RWPE2 (cell line): ENCODE measurements at regions not wholly inside any gene's neighbourhood (a gene's known extent, or its start where the extent isn't known, plus 50 kb on each side); places are given as distances from the start of the nearest gene placed in this dataset.

Experiments used
- ATAC-seq: fragments of 200-7000 bp; cut with Tn5 transposase; 3 replicates; pipeline ENCODE4 v1.9.1; 2021; ENCODE audit warnings: low read depth
- DNase-seq: peaks from one replicate; pipeline ENCODE4 v3.0.0-alpha.2; 2020; ENCODE audit warnings: low spot score
- H3K27ac ChIP-seq: fragments of 450-650 bp; 2 replicates; pipeline ENCODE4 v1.5.1; 2017; ENCODE audit warnings: mild to moderate bottlenecking; ENCODE audit not compliant: poor library complexity, severe bottlenecking
- H3K27me3 ChIP-seq: fragments of 250-450 bp; sonication (Bioruptor Pico); 2 replicates; pipeline ENCODE4 v1.5.1; 2021; ENCODE audit warnings: mild to moderate bottlenecking, moderate library complexity; ENCODE audit not compliant: insufficient read depth, poor library complexity, severe bottlenecking
- H3K36me3 ChIP-seq: fragments of 250-450 bp; sonication (Bioruptor Pico); 2 replicates; pipeline ENCODE4 v1.5.1; 2020; ENCODE audit warnings: low read depth, mild to moderate bottlenecking, moderate library complexity
- H3K4me1 ChIP-seq: fragments of 250-450 bp; sonication (Bioruptor Pico); 2 replicates; pipeline ENCODE4 v1.5.1; 2021; ENCODE audit warnings: mild to moderate bottlenecking, moderate library complexity; ENCODE audit not compliant: insufficient read depth, poor library complexity, severe bottlenecking
- H3K4me3 ChIP-seq: fragments of 250-450 bp; sonication (Bioruptor Pico); 2 replicates; pipeline ENCODE4 v1.5.1; 2021; ENCODE audit warnings: mild to moderate bottlenecking, moderate library complexity; ENCODE audit not compliant: severe bottlenecking
- H3K9me3 ChIP-seq: fragments of 250-450 bp; sonication (Bioruptor Pico); 2 replicates; pipeline ENCODE4 v1.5.1; 2021; ENCODE audit warnings: mild to moderate bottlenecking, moderate library complexity; ENCODE audit not compliant: severe bottlenecking
- TF ChIP-seq, protein P1 (sequence below): fragments of 450-650 bp; IDR thresholded peaks from one replicate; pipeline ENCODE4 v1.5.1; 2017; ENCODE audit warnings: mild to moderate bottlenecking, moderate library complexity; ENCODE audit not compliant: poor library complexity, severe bottlenecking

DNA sequence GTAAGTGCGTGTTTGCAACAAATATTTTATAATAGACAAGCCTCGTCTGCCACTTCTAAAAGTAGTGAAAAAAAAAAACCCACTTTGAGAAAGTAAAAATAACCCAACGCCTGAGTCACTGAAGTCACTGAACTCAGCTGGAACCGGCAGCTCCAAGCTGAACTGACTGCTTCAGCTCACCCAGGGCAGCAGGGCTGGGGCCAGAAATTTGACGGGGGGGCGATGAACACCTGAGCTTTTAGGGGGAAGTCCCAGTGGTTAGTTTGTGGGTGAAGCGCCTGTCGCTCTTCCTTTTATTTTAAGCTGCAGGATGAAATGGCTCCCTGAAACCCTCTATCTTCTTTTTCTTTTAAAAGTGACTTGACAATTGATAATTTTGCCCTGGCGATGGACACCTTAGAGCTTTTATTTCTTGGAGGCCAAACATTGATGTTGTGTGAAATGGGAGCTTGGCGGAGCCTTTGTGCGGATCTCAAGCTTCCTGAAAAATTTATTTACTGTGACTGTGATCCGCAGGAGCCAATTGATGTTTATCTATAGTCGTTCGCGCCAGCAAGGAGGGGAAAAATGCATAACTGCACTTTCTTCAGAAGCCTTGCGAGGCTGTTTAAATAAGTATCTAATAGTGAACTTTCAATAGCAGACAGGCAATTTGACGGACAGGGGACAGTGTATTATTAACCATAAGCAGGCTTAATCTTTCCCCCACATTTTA lies 173.2 kb upstream of the MYL2 start:
- Histone ChIP-seq H3K36me3 (no peaks in the 10 kb centered on the region; the same call in 1 of the 2 replicates), H3K27ac (no peak overlapping the region), H3K4me1 (no peaks in the 10 kb centered on the region), H3K4me3 (no peak overlapping the region), H3K9me3 (no peaks in the 10 kb centered on the region), H3K27me3 (no peaks in the 10 kb centered on the region)
- no peak for DNase-seq
- TF ChIP-seq, protein P1, sequence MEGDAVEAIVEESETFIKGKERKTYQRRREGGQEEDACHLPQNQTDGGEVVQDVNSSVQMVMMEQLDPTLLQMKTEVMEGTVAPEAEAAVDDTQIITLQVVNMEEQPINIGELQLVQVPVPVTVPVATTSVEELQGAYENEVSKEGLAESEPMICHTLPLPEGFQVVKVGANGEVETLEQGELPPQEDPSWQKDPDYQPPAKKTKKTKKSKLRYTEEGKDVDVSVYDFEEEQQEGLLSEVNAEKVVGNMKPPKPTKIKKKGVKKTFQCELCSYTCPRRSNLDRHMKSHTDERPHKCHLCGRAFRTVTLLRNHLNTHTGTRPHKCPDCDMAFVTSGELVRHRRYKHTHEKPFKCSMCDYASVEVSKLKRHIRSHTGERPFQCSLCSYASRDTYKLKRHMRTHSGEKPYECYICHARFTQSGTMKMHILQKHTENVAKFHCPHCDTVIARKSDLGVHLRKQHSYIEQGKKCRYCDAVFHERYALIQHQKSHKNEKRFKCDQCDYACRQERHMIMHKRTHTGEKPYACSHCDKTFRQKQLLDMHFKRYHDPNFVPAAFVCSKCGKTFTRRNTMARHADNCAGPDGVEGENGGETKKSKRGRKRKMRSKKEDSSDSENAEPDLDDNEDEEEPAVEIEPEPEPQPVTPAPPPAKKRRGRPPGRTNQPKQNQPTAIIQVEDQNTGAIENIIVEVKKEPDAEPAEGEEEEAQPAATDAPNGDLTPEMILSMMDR = no peak
- no peak for ATAC-seq

GRCh38 chr12:111091051-111091450 lies 170.7 kb upstream of the MYL2 start:
- no peak overlapping the region for H3K27ac ChIP-seq

GRCh38 chr12:111089616-111090015 lies 169.2 kb upstream of the MYL2 start:
- TF ChIP-seq, protein P1 = no peak
- DNase-seq (no peak), ATAC-seq (no peak)
- Histone ChIP-seq H3K4me3 (no peak overlapping the region), H3K27ac (no peak overlapping the region), H3K9me3 (no peaks in the 10 kb centered on the region), H3K27me3 (no peaks in the 10 kb centered on the region), H3K36me3 (no peaks in the 10 kb centered on the region; the same call in 1 of the 2 replicates), H3K4me1 (no peaks in the 10 kb centered on the region)

More at GRCh38 chr12:111091051-111091450, 170.7 kb upstream of the MYL2 start:
- no peaks in the 10 kb centered on the region for H3K9me3 ChIP-seq
- no peaks in the 10 kb centered on the region for H3K4me1 ChIP-seq
- TF ChIP-seq, protein P1 = no peak
- ATAC-seq = no peak; the same call in 2 of the 3 replicates
- no peaks in the 10 kb centered on the region for H3K27me3 ChIP-seq
- DNase-seq = peak; percentile 25
- H3K36me3 ChIP-seq = no peaks in the 10 kb centered on the region; the same call in 1 of the 2 replicates
- H3K4me3 ChIP-seq = no peak overlapping the region

- no peaks in the 10 kb centered on the region for H3K9me3 ChIP-seq
- H3K4me1 ChIP-seq = no peaks in the 10 kb centered on the region
- no peaks in the 10 kb centered on the region for H3K27me3 ChIP-seq
- H3K36me3 ChIP-seq = no peaks in the 10 kb centered on the region
- H3K4me3 ChIP-seq = no peak overlapping the region
- DNase-seq = no peak
- no peak overlapping the region for H3K27ac ChIP-seq
- TF ChIP-seq, protein P1 = no peak
- ATAC-seq = no peak
Observed at GRCh38 chr12:111088409-111088808, 168.0 kb upstream of the MYL2 start.
